GM21390 (cell line): ENCODE measurements at regions not wholly inside any gene's neighbourhood (a gene's known extent, or its start where the extent isn't known, plus 50 kb on each side); places are given as distances from the start of the nearest gene placed in this dataset.

Experiments used
- ATAC-seq: cut with Tn5 transposase; IDR thresholded peaks from one replicate; pipeline ENCODE4 v1.9.1; 2021; ENCODE audit not compliant: unreplicated experiment

DNA sequence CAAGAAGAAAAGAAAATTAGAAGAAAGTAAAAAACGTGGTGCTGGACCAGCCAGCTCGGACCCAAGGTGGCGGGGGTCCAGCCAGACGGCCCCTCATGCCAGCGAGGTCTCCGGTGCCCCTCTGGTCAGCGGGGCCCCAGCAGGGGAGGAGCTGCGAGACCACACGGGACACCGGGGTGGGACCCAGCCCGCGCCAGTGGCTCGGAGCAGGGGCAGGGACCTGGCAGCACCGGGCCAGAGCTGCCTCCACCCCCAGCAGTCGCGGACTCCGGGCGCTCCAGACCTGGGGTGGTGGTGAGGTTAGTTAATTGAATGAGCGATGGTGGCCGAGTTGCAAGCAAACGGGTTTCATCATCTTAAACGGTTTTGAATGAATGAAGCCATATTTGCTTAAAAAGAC is 289.9 kb upstream of the MC4R start:
- ATAC-seq = no peak

DNA sequence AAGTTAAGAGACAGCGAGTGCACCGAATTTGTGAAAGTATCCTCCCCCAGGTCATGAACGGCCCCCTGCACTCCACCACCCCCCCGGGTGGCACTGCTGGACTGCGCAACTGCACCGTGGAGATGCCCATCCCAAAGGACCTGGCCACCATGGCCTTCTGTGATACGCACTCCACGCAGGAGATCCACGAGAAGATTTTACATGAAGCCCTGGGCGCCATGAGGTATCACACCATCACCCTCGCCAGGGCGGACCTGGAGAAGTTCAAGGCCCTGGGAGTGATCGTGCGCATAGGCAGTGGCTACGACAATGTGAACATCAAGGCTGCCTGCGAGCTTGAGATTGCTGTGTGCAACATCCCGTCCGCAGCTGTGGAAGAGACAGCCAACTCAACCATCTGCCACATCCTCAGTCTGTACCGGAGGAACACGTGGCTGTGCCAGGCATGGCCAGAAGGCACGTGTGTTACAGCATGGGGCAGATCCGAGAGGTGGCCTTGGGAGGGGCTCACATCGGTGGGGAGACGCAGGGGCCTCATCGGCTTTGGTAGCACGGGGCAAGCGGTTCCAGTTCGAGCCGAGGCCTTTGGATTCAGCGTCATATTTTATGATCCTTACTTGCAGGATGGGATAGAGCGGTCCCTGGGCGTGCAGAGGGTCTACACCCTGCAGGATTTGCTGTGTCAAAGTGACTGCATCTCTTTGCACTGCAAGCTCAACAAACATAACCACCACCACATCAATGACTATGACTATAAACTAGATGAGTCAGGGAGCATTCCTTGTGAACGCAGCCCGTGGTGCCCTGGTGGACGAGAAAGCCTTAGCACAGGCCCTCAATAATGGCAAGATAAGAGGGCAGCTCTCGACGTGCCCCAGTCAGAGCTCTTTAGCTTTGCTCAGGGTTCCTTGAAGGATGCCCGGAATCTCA is 290.8 kb upstream of the MC4R start:
- ATAC-seq = no peak

DNA sequence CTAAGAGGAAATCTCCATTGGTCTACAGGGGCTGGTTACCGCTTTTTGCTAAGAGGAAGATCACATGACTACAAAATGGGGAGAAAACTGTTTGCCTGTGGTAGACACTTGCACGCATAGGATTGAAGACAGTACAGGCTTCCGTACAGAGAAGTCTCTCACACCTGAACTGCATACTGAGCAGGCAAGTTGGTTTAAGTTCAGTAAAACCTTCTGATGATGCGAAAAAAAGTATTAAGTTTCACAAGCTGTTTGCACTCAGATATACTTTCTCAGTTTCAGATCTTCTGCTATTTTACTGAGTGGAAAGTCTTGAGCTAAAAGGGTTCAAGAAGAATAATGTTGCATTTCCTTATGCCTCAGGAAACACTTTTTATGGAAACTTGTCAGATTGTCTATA is 292.2 kb upstream of the MC4R start:
- no peak for ATAC-seq

DNA sequence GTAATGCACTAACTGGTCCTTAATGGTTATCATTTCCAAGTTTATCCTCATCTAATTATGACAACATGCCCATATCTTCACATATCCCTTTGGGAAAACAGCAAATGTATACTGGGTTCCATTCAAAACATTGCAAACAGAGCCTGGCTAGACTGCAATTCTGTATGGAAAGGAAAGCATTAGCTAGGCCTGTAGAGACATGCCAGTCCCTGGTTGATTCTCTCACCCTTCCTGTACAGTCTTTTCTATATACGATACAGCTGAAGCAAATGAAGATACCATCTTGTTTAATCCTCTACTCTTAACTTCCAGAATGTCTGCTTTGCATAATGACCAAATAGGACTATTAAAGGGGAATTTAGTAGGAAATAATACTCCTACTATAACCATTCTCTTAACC is 294.4 kb upstream of the MC4R start:
- no peak for ATAC-seq

DNA sequence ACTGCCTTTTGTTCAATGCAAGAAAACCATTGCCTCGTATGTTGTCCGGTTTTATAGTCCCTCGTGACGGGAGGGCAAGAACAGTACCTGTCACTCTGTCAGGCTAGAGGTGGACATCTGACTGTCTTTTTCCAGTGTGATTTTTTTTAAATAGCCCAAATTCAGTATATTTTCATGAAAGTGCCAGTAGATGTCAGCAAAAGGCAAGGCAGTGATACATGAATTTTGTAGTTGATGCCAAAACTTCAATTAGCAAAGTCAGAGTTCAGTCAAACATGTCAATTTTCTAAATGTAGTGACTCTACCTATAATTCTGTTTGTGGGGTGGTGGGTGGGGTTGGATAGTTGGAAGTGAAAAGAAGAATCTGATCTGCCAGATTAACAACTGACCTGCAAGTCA is 296.0 kb upstream of the MC4R start:
- ATAC-seq = no peak

DNA sequence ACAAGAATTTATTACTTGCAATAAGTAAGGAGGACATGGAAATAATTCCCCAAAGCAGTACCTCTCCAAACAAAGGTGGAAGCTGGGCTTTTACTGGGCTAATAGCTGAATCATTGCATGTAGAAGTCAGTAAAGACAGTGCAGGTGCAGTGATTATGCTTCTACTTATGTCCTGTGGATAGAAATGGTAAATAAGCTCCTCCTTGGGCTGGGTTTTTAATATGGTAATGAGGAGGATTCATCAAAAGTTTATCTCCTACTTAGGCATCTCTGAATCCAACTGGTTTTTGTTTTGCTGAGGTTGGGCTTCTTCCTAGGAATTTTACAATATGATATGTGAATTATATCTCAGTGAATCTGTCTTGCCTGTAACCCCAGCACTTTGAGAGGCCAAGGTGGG is 297.4 kb upstream of the MC4R start:
- ATAC-seq = no peak

DNA sequence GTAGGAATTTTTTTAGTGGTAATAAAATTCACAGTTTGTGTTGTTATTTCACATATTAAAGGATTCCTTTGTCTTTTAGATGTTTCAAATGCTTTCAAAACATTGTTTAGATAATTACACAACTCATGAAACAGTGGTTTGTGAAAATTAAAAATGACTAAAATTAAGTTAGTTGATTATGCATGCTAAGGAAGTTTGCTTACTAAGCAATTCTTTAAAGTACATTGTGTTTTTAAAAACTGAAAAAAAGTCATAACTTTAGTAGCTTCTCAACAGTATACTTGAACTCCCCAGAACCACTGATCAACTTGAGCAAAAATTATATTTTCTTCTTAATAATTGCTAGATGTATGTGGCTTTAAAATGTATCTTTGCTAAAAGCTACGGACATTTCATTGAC is 298.4 kb upstream of the MC4R start:
- ATAC-seq = no peak

DNA sequence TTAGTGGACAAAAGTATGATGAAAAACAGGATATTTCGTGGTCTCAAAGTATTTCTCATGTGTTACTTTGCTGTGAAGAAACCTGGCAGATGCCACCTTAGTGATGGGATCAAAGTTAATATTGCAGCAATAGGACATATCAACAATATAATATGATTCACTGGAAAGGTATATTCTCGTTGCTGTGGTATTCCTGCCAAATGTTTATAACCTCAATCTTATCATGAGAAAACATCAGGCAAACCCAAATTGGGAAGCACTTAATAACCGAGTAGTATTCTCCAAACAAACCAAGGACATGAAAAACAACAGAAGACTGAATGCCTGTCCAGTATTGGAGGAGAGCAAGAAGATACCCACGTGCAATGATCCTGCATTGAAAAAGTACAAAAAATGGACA is 302.6 kb upstream of the MC4R start:
- ATAC-seq = no peak

DNA sequence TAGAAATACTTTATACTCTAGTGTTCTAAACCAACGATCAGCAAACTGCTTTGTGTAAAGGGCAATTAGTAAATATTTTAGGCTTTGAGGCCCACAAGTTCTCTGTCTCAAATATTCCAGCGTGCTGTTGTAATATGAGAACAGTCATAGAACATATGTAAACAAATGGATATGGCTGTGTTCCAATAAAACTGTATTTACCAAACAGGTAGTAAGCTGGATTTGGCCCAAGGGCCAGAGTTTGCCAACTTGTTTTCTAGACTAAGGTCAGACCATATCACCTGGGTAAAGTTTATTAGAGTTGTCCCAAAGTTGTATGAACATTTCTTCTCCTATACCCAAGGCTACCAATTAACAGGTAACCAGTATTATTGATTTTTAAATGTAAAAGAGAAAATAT is 303.2 kb upstream of the MC4R start:
- ATAC-seq = no peak

DNA sequence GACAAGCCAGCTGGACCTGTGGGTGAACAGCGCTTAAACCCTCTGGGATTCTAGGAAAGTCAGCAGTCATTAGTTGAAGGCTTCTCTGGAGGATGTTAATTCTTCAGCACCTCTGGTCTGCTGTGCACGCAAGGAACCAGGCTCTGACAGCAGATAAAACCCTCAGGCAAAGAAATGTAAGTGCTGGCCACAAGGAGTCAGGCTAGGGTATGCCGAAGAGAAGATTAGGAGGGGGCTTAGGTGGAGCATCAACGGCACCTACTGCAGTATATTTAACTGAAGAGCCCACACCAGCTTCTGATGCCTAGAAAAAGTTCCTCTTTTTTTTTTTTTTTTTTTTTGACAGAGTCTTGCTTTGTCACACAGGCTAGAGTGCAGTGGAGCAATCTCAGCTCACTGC is 304.2 kb upstream of the MC4R start:
- no peak for ATAC-seq

DNA sequence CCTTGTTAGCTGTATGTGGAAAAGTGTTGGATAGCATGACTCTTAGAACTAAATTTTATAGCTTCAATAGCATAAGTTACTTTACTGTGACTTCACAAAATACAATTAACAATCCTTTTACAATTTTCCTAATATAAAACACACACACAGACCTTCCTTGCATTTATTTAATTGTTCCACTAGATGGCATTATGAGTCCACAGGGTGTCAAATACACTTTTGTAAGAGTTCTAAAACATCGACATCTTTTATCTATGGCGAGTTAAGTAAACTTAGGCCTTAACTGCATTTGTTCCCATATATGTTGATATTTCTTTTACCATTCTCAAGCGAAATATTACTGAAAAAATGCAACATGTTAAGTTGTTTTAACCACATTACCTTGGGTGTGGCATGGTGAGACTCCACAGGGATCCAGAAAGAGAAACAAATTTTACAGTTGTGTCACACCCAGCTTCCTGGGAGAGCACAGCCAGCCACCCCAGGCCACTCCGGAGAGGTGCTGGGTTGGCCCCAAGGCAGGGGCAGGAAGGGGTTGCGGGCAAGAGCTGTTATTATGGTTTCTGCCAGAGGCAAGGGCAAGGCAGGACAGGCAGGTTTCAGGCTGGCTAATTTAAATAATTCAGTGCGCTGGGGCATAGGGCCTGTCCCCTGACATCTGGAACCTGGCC is 312.4 kb upstream of the MC4R start:
- ATAC-seq = peak; percentile 48

DNA sequence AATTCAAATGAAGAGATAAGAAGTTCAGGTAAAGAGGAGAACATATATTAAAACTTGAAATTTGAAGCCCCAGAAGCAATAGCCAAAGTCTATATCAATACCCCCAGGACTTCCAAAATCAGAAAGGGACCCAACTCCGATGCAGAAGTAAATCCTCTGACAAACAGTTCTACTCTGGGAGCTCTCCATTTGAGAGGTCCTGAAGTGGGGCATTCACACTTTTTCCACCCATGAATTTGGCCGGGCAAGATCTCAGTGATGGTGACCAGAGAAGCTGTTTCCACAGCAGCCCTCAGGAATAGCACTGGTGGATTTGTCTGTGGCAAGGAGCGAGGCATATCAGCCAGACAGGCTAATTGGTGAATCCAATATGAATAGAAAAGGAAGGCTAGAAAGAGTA is 313.6 kb upstream of the MC4R start:
- ATAC-seq = no peak

DNA sequence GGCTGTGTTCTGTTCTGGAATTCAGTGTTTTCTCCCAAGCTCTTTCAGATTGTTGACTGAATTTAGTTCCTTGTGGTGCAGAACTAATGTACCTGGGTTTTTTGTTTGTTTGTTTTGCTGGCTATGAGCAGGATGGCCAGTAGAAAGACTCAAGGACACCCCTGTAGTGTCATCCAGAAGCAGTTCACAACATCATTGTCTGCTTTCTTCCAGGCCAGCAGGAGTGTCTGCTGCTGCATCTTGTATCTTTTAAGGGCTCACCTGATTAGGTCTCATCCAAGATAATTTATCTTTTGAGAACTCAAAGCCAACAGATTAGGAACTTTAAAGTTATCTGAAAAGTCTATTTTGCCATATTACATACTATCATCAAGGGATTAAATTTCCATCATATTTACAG is 318.5 kb upstream of the MC4R start:
- no peak for ATAC-seq

DNA sequence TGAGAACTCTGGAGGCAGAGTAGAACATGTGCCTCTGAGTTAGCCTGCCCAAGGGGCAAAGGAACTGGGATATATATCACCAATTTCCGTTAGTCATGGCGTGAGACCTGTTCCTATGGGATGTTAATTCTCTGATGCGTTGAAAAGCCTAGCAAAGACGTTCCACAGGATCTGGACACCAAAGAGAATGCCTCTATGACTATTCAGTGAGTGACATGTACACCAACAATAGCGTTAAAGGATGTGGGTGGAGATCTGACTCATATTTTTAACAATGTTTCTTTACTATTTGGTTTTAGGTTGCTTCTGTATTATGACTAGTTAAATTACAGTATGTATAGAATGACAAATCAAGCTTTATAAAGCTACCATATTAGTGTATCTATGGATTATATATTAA is 320.9 kb upstream of the MC4R start:
- no peak for ATAC-seq

DNA sequence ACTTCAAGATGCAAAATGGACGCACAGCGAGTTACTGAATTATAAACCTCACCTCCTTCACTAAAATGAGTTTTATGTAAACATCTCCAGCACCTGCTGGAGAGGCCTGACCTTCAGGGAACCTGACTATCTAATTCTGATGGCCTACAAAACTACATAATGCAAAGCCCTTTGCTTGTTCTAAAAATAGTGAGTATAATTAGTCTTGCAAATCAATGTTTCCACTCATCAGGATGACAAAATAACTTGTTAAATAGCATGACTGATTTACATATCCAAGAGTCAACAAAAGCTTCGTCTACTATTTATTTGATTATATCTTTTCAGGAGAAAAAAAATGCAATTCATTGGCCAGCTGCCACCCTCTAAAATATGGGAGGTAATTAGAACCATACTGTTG is 326.3 kb upstream of the MC4R start:
- no peak for ATAC-seq

DNA sequence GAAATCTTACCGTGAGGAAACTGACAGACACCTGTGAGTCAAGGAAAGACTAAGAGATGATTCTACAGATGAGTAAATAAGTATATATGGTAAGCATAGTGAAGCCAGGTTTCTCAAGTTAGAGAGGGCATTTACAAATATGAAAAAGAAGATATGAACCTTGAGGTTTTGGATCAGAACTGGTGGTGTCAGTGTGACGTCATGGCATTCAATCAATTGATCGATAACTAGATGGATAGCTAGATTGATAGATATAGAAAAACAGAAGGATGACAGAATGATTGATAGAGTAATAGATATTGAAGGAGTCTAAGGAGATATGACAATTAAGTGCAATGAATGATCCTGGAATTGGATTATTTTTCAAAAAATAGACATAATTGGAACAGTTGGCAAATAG is 350.2 kb upstream of the MC4R start:
- no peak for ATAC-seq

DNA sequence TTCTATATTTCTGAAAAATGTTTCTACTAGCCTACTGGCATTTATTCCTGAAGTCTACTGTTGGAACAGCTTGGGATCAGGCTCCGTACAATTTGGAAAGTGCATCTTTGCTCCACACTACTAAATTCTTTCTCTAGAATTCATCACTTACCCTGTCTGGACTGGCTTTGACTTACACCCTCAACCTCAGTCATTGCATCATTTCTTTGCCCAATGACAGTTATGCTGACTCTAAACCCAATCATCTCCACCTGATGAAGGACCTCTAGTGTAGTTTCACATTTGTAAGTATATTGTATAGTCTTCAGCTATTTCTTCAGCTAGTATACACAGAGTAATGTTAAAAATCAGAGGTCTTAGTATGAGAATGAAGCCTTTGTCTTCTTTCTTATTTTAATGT is 359.6 kb upstream of the MC4R start:
- ATAC-seq = no peak

DNA sequence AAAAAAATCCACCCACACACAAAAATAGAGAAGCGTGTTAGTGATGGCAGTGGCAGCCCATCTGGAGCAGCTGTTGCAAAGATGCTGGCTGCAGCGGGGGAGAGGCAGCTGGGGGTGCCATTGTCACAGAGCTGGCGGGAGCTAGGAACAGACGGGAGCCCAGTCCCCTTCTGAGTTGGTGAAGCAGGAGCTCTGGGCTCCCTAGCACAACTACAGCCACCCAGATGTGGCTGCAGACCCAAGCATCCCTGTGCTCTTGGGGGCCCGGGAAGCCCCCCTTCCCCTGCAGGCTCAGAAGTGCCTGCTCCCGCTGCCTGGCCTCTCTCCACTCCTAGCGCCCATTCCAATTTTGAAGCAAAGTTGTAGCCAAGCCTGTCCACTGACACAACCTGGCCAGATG is 366.6 kb upstream of the MC4R start:
- no peak for ATAC-seq

DNA sequence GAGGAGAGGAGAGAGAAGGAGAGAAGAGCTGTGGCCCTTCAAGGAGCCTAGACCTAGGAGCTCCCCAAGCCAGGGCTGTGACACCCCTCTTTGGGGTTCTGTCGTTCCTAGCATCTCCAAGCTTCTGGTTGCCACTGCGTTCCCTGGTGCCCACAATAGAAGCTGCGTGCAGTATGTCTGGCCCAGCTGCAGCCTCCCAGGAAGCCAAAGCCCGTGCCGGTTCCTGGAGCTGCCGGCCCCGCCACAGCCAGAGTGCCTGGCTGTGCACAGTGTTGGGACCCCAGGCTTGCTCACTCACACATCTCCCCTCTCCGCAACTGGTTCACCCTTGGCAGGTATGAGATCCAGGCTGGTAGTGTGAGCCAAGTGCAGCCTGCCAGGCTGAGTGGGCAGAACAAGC is 367.7 kb upstream of the MC4R start:
- no peak for ATAC-seq

DNA sequence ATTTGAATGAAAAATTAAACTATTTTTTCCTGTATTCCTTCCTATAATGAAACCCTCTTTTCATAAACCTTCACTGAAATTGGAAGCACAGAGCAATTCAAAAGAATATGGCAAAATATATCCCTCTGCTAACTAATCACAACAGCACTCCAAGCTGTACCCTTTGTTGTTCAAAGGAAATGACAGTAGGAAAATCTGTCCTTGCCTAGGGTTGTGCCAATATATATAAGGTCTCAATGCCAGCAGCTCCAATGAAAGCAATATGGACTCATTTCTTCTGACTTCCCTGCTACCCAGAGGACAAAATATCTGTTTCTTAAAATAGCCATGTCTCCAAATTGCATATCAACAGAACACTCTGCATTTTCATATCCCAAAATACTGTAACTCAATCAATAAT is 373.9 kb upstream of the MC4R start:
- ATAC-seq = no peak

DNA sequence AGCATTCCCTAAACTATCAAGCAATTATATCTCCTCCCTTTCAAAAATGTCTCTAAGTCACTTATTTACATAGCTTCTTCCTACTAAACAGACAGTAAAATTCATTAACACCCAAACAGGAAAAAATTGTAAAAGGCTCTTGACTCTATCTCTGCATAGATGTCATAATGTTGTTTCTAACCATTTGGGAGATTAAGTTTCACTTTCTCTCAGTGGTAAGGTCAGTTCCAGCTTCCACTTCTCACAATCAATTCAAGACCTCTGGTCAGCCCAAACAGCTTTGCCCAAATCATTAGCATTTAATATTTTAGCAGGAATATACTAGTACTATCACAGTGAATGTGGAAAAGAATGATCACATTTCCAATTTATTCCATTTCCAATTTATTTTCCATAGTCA is 374.3 kb upstream of the MC4R start:
- no peak for ATAC-seq

DNA sequence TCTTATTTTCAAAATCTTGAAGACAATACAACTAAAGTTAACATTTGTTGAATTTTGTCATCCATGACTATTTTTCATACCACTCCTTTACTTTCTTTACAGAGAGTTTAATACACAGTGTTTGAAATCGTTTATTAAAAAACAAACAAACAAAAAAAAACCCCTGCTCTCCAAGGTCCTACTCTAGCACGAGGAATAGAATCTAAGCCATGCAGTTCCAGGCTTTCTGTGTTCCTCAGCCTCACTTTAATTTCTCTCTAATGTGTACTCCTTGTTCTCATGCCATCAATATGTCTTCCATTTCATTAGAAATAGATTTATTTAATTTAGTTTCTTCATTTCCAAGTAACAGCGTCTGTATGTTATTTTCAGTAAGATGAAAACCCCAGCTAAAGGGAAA is 381.2 kb upstream of the MC4R start:
- ATAC-seq = no peak
